ENCODE measurements at regions not wholly inside any gene's neighbourhood (a gene's known extent, or its start where the extent isn't known, plus 50 kb on each side); places are given as distances from the start of the nearest gene placed in this dataset.
A peak's percentile ranks its signal among the peaks of the same experiment; 100 is the strongest.

GRCh38 chr12:114936148-114937079, 252.4 kb upstream of the TBX3 start:
- peak; percentile 73 for DNase-seq (ENCODE audit: low spot score)

- no peak for DNase-seq (ENCODE audit: low spot score)
Observed at GRCh38 chr12:114935658-114936057, 251.7 kb upstream of the TBX3 start.

GRCh38 chr12:114933428-114934160, 249.6 kb upstream of the TBX3 start:
- DNase-seq (ENCODE audit: low spot score), result peak; percentile 84

- no peak for DNase-seq (ENCODE audit: low spot score)
Observed at GRCh38 chr12:114932806-114933205, 248.8 kb upstream of the TBX3 start.

GRCh38 chr12:114931025-114931424, 247.1 kb upstream of the TBX3 start:
- DNase-seq (ENCODE audit: low spot score), result no peak

GRCh38 chr12:114926341-114926740, 242.4 kb upstream of the TBX3 start:
- DNase-seq (ENCODE audit: low spot score), result no peak

GRCh38 chr12:114924946-114925475, 241.0 kb upstream of the TBX3 start:
- no peak for DNase-seq (ENCODE audit: low spot score)

- DNase-seq (ENCODE audit: low spot score), result no peak
Observed at GRCh38 chr12:114921781-114922180, 237.8 kb upstream of the TBX3 start.

GRCh38 chr12:114920771-114921554, 237.0 kb upstream of the TBX3 start:
- no peak for DNase-seq (ENCODE audit: low spot score)

GRCh38 chr12:114919479-114919878, 235.5 kb upstream of the TBX3 start:
- no peak for DNase-seq (ENCODE audit: low spot score)

GRCh38 chr12:114918535-114919233, 234.7 kb upstream of the TBX3 start:
- DNase-seq (ENCODE audit: low spot score), result no peak

GRCh38 chr12:114917953-114918352, 234.0 kb upstream of the TBX3 start:
- DNase-seq (ENCODE audit: low spot score), result no peak

- DNase-seq (ENCODE audit: low spot score), result no peak
Observed at GRCh38 chr12:114917307-114917706, 233.3 kb upstream of the TBX3 start.

GRCh38 chr12:114916541-114916940, 232.6 kb upstream of the TBX3 start:
- no peak for DNase-seq (ENCODE audit: low spot score)

- DNase-seq (ENCODE audit: low spot score), result no peak
Observed at GRCh38 chr12:114916124-114916523, 232.1 kb upstream of the TBX3 start.

- peak; percentile 20 for DNase-seq (ENCODE audit: low spot score)
Observed at GRCh38 chr12:114913871-114914801, 230.2 kb upstream of the TBX3 start.

GRCh38 chr12:114912811-114913210, 228.8 kb upstream of the TBX3 start:
- no peak for DNase-seq (ENCODE audit: low spot score)

GRCh38 chr12:114911196-114911595, 227.2 kb upstream of the TBX3 start:
- no peak for DNase-seq (ENCODE audit: low spot score)

- DNase-seq (ENCODE audit: low spot score), result no peak
Observed at GRCh38 chr12:114904254-114905003, 220.5 kb upstream of the TBX3 start.
